ENCODE measurements at regions not wholly inside any gene's neighbourhood (a gene's known extent, or its start where the extent isn't known, plus 50 kb on each side); places are given as distances from the start of the nearest gene placed in this dataset.

- Mint-ChIP-seq H3K36me3 (ENCODE audit: low read depth) (no peaks in the 10 kb centered on the region), H3K4me1 (no peaks in the 10 kb centered on the region), H3K9me3 (no peaks in the 10 kb centered on the region), H3K27ac (no peak overlapping the region), H3K27me3 (ENCODE audit: insufficient read depth, low read depth, poor library complexity) (no peaks in the 10 kb centered on the region), H3K4me3 (no peak overlapping the region)
- no peak overlapping the region for H2AFZ ChIP-seq
- no peaks in the 10 kb centered on the region for H3K79me2 ChIP-seq (replicated peaks; ENCODE audit: insufficient read depth)
- peaks cover 1% of the 10 kb centered on the region; the same call in 1 of the 2 replicates for H3K4me1 ChIP-seq (ENCODE audit: insufficient read depth)
- H3K4me3 ChIP-seq: no peak overlapping the region
- no peaks in the 10 kb centered on the region for H4K20me1 ChIP-seq (replicated peaks; ENCODE audit: insufficient read depth)
- no peak for TF ChIP-seq ZNF331 (CRISPR knock-in tag; IDR thresholded peaks at IDR 0.05; ENCODE audit: low read depth)
- TF ChIP-seq ZNF114 (CRISPR knock-in tag; IDR thresholded peaks at IDR 0.05): no peak
- TF ChIP-seq NANOG (IDR thresholded peaks at IDR 0.05; ENCODE audit: borderline replicate concordance): no peak
- no peak for TF ChIP-seq ZNF462 (CRISPR knock-in tag; IDR thresholded peaks at IDR 0.05)
- TF ChIP-seq CREB1 (CRISPR knock-in tag; IDR thresholded peaks at IDR 0.05; ENCODE audit: low read depth): no peak
- TF ChIP-seq POLR2AphosphoS5 (IDR thresholded peaks at IDR 0.05; ENCODE audit: low read depth): no peak
- no peak for TF ChIP-seq REST (IDR thresholded peaks at IDR 0.05; ENCODE audit: unreplicated experiment)
- no peak for TF ChIP-seq JUNB (IDR thresholded peaks at IDR 0.05; ENCODE audit: unreplicated experiment)
- no peak for TF ChIP-seq ETS1 (IDR thresholded peaks at IDR 0.05)
- no peak for TF ChIP-seq EZH2 (IDR thresholded peaks at IDR 0.05; ENCODE audit: low read depth, unreplicated experiment)
- H3K36me3 ChIP-seq (ENCODE audit: insufficient read depth): no peaks in the 10 kb centered on the region
- DNase-seq (ENCODE audit: low spot score): no peak
- H3K27me3 ChIP-seq (ENCODE audit: insufficient read depth): no peaks in the 10 kb centered on the region
- no peak overlapping the region for H3K4me2 ChIP-seq
- ATAC-seq: no peak
- no peaks in the 10 kb centered on the region for H3F3A ChIP-seq (replicated peaks; ENCODE audit: low read depth)
- H3K9me2 ChIP-seq (ENCODE audit: insufficient read depth): no peaks in the 10 kb centered on the region; the same call in 1 of the 2 replicates
- no peak overlapping the region for H3K27ac ChIP-seq (ENCODE audit: low read depth)
Observed at GRCh38 chr16:51349626-51350025, 198.6 kb upstream of the SALL1 start.
